Mammary epithelial cell (primary cell): ENCODE measurements at regions not wholly inside any gene's neighbourhood (a gene's known extent, or its start where the extent isn't known, plus 50 kb on each side); places are given as distances from the start of the nearest gene placed in this dataset.
"Not testable (repeated sequence)": the region's sequence is repeated elsewhere in the genome, so short reads cannot be mapped to it uniquely, and the experiment has no call there.

ENCODE experiments used
- EZH2 ChIP-seq: IDR thresholded peaks from 2 replicates; pipeline ENCODE4 v1.6.1; 2012; ENCODE audit warnings: low read length, inconsistent platforms, borderline replicate concordance
- TF ChIP-seq, protein P1 (sequence below), 2 donors: IDR thresholded peaks in 1 of 2; conservative IDR thresholded peaks in 1 of 2; 2 replicates each; pipeline ENCODE4 v1.5.1; 2011 to 2012; ENCODE audit warnings: inconsistent platforms in 2 of 2, low read length in 2 of 2, mild to moderate bottlenecking in 2 of 2, control low read depth in 1 of 2, low read depth in 1 of 2; ENCODE audit not compliant: insufficient read depth in 1 of 2; ENCODE audit errors: extremely low read depth in 1 of 2

- TF ChIP-seq, protein P1, sequence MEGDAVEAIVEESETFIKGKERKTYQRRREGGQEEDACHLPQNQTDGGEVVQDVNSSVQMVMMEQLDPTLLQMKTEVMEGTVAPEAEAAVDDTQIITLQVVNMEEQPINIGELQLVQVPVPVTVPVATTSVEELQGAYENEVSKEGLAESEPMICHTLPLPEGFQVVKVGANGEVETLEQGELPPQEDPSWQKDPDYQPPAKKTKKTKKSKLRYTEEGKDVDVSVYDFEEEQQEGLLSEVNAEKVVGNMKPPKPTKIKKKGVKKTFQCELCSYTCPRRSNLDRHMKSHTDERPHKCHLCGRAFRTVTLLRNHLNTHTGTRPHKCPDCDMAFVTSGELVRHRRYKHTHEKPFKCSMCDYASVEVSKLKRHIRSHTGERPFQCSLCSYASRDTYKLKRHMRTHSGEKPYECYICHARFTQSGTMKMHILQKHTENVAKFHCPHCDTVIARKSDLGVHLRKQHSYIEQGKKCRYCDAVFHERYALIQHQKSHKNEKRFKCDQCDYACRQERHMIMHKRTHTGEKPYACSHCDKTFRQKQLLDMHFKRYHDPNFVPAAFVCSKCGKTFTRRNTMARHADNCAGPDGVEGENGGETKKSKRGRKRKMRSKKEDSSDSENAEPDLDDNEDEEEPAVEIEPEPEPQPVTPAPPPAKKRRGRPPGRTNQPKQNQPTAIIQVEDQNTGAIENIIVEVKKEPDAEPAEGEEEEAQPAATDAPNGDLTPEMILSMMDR (conservative IDR thresholded peaks at IDR 0.05 in 1 of 2, IDR thresholded peaks at IDR 0.05 in 1 of 2; ENCODE audit: extremely low read depth in 1 of 2, insufficient read depth in 1 of 2, low read depth in 1 of 2, low read length in 2 of 2), result not testable (repeated sequence)
- not testable (repeated sequence) for TF ChIP-seq EZH2
Measured at GRCh38 chr7:6955990-6956566, 130.0 kb upstream of the CCZ1B start.
